NCI-H2196 (cell line): ENCODE measurements at regions not wholly inside any gene's neighbourhood (a gene's known extent, or its start where the extent isn't known, plus 50 kb on each side); places are given as distances from the start of the nearest gene placed in this dataset.

Experiments
- DNase-seq: peaks from one replicate; lab custom pipeline; 2025; ENCODE audit not compliant: unreplicated experiment; lab: John Stamatoyannopoulos, UW

GRCh38 chr4:108529102-108529501 is 91.3 kb upstream of the RPL34 start:
- no peak for DNase-seq

- DNase-seq: no peak
These were observed 92.7 kb upstream of the RPL34 start for GRCh38 chr4:108527723-108528122.

- no peak for DNase-seq
These were observed 99.6 kb upstream of the RPL34 start for GRCh38 chr4:108520807-108521206.

- no peak for DNase-seq
These were observed 100.3 kb upstream of the RPL34 start for GRCh38 chr4:108519911-108520601.

GRCh38 chr4:108519208-108519833 is 101.1 kb upstream of the RPL34 start:
- DNase-seq: no peak

DNA sequence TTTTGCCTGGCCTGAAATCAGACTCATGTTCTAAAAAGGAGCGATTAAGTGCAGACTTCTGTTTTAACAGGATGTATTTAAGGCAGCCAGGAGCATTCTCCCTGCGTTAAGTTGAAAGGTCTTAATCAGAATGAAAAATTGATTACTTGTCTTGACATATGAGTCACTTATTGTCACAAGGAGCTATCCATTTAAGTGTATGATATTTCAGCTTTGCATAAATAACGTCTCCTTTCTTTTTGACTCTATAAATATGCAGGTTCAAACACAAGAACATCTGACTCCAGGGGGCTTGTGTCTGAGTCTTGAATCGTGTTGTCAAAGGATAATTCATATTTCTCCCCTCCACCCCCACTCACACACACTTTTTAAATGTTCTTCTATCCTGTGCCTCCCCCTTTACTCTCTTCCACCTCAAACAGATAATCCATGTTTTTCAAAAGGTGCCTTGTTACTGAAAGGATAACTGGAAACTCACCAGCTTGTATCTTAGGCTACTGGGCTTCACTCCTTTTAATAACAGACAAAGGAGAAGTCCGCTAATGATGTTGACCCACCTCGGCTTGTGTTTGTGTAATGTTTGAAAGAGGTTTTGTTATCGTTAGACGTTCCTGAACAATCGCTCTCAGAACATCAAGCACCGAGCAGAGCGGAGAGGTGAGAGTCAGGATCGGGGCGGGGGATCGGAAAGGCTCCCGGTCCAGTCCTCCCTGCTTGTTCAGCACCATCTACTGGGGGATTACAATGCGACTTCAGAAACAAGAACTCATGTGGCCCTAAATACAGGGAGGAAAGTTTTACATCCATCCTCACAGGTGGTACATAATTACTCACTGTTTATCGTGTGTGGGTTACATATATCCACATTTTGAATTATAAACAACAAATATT is 107.5 kb upstream of the RPL34 start:
- DNase-seq: peak; percentile 55

- DNase-seq: no peak
These were observed 108.8 kb upstream of the RPL34 start for GRCh38 chr4:108511618-108512017.

DNA sequence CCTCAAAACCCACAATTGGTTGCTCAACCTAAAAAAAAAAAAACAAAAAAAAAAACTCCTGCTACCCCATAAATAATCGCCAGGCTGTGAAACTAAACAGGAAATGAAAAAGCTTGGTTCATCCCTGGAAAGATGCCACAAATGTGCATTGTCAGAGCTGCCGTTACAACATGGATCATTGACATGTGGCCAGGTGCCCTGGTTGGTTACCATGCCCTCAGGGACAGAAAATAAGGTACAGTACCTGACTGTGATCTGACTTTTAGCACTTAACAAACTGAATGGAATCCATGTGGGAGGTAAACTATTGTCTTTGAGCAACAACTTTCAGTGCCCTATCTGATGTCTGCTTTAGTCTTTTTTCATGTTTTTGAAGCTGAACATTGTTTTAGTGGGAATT is 118.0 kb upstream of the RPL34 start:
- no peak for DNase-seq

GRCh38 chr4:108498925-108499324 is 121.5 kb upstream of the RPL34 start:
- DNase-seq: no peak

GRCh38 chr4:108493596-108493931 is 126.8 kb upstream of the RPL34 start:
- no peak for DNase-seq

DNA sequence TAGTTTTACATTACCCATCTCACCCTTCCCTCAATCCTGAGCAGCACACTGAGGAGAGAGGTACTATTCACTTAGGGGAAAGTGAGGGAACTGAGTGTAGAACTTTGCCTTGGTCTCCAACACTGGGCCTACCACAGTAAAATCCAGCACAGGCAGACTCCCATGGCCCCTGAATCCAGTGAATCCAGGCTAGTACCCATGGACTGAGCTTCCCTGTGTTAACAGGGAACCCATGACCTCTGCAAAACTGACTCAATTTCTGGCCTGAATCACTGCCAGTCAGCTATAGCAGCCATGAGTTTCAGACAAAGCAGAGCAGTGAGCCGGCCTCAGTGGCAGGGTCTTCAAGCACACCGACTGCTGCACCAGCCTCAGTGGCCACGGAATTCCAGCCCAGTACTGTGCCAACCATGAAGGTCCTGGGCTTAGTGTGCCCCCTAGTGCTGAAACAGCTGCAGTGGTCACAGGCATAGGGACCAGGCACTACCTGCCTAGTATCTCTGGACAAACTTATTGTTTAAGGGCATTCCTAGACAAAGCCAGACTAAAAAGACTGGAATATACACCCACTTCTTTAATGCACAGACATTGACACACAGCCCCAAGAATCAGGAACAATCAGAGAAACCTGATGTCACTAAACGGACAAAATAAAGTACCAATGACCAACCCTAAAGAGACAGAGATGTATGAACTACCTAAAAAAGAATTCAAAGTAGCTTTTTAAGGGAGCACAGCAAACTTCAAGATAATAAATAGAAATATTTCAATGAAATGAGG is 127.4 kb upstream of the RPL34 start:
- DNase-seq: no peak

DNA sequence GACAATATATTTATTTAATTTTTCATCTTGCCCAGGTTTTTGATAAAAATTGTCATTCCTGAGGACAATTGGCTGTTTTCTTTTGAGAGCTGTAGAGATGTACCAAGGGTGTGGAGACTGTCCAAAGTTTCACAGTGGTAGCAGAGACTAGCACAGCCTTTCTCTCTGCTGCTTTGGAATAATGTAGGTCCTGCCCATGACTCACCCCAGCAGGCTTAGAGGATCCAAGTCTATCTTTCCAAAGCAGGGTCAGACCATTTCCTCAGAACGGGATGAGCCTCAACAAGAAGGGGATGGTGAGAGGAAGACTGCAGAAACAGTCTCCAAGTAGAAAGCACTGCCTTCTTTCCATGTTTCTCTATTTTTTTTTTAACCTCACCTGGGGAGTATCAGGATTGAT is 131.5 kb upstream of the RPL34 start:
- DNase-seq: no peak

- no peak for DNase-seq
These were observed 134.3 kb upstream of the RPL34 start for GRCh38 chr4:108486046-108486445.

DNA sequence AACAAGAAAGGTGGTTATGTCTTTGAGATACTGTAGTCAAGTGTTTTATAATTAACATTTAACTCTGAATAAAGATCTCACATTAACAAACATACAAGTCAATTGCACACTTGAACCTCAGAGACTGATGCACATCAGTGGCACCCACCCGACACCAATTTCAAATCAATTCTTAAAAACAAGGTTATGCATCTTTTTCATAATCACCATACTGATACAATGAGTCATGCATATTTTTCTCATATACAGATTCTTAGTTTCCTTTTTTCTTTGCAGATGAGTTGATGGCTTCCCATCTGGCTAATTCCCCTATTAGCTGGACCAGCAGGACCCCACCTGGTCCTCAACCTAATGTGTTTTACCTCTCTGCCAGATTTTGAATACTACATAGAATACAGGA is 136.2 kb upstream of the RPL34 start:
- DNase-seq: no peak

- DNase-seq: no peak
These were observed 136.7 kb upstream of the RPL34 start for GRCh38 chr4:108483650-108484049.

- DNase-seq: no peak
These were observed 137.3 kb upstream of the RPL34 start for GRCh38 chr4:108483079-108483478.

DNA sequence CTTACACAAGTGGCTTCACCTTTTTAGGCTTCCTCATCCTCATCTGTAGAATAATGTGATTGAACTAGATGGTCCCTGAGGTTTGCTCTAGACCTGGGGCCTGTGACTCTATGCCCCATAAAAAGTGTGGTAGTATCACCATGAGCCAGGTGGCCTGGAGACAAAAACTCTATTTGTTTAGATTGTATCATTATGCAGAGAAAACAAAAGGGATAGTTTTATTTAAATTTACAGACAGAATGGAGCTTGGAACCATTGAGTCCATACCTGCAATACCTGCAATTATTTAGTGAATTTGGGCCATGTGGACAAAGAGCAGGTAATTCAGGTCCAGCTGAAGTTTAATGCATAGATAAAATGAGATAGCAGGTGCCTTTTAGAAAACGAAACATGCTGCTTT is 139.5 kb upstream of the RPL34 start:
- DNase-seq: no peak

- no peak for DNase-seq
These were observed 142.8 kb upstream of the RPL34 start for GRCh38 chr4:108477527-108478108.

DNA sequence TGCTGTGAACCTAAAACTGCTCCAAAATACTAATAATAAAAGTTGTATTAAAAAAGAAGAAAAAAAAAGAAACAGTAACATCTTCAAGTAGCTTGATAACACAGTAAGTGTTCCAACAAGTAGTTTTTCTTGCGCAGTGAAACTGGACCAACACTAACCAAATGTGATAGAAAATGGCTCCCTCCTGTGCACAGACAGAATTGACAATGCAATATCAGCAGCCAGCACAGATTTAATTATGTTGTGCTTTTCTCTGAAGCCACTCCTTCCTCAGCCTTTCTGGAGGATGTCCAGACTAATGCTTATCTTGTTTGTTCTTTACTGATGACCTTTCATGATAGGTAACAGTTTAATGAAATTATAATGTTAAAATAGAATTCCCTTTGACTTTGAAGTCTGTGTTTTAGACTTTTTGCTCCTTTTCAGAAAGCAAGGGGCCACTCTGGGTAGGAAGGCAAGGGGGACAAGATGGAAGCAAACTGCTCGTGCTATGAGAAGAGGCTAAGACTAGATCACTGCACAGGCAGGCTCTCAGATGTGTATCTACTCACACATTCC is 147.1 kb upstream of the RPL34 start:
- DNase-seq: peak; percentile 3
